Suprapubic skin (tissue), 4 donors: ENCODE measurements at regions not wholly inside any gene's neighbourhood (a gene's known extent, or its start where the extent isn't known, plus 50 kb on each side); places are given as distances from the start of the nearest gene placed in this dataset.

Experiments used
- EP300 ChIP-seq: sonication (generic); formaldehyde crosslinking; IDR thresholded peaks from one replicate; pipeline ENCODE4 v1.6.1; 2017; ENCODE audit warnings: antibody characterized with exemption
- POLR2A ChIP-seq, 2 donors: fragments of 450-650 bp; IDR thresholded peaks; one replicate each; pipeline ENCODE4 v1.6.1; 2017; ENCODE audit warnings: antibody characterized with exemption in 2 of 2, mild to moderate bottlenecking in 2 of 2, moderate library complexity in 2 of 2
- POLR2AphosphoS5 ChIP-seq, 3 donors: sonication (generic); formaldehyde crosslinking; IDR thresholded peaks; one replicate each; pipeline ENCODE4 v1.6.1; 2017; ENCODE audit warnings: antibody characterized with exemption in 3 of 3
- TF ChIP-seq, protein P1 (sequence below), 2 donors: fragments of 200-600 bp in 1 of 2; fragments of 450-650 bp in 1 of 2; sonication (generic) in 1 of 2; IDR thresholded peaks; one replicate each; pipeline ENCODE4 v1.5.1; 2016 to 2019; ENCODE audit warnings: antibody characterized with exemption in 2 of 2, mild to moderate bottlenecking in 1 of 2, moderate library complexity in 1 of 2

DNA sequence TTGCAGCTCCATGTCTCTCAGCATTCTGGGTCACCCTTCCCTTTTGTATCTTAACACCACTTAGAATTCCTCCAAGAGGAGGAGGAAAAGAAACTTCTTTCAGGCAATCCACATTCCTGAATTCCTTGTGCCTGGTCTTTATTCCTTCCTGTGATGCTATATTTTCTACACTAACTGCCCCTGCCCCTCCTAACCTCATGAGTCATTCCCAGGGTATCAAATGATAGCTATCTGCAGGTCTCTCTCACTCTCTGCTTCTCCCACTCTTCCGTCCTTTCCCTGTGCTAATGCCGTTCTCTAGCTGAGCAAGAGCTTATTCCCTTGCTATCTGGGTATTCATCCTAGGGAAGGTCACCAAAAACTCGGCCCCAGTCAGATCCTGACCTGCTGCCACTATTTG is 395.0 kb upstream of the TCF4 start:
- TF ChIP-seq POLR2AphosphoS5 (IDR thresholded peaks at IDR 0.05): no peak
- TF ChIP-seq, protein P1, sequence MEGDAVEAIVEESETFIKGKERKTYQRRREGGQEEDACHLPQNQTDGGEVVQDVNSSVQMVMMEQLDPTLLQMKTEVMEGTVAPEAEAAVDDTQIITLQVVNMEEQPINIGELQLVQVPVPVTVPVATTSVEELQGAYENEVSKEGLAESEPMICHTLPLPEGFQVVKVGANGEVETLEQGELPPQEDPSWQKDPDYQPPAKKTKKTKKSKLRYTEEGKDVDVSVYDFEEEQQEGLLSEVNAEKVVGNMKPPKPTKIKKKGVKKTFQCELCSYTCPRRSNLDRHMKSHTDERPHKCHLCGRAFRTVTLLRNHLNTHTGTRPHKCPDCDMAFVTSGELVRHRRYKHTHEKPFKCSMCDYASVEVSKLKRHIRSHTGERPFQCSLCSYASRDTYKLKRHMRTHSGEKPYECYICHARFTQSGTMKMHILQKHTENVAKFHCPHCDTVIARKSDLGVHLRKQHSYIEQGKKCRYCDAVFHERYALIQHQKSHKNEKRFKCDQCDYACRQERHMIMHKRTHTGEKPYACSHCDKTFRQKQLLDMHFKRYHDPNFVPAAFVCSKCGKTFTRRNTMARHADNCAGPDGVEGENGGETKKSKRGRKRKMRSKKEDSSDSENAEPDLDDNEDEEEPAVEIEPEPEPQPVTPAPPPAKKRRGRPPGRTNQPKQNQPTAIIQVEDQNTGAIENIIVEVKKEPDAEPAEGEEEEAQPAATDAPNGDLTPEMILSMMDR (IDR thresholded peaks at IDR 0.05): no peak
- no peak for TF ChIP-seq POLR2A (IDR thresholded peaks at IDR 0.05)
- no peak for TF ChIP-seq EP300
